Eye (tissue), 1 donor: ENCODE measurements at regions not wholly inside any gene's neighbourhood (a gene's known extent, or its start where the extent isn't known, plus 50 kb on each side); places are given as distances from the start of the nearest gene placed in this dataset.

ENCODE experiments used
- DNase-seq: peaks from one replicate; pipeline ENCODE4 v3.0.0-alpha.2; 2015

- DNase-seq, result no peak
Measured at GRCh38 chr5:96088706-96089498, 127.3 kb upstream of the ELL2 start.

GRCh38 chr5:96087939-96088338 is 126.3 kb upstream of the ELL2 start:
- peak; percentile 33 for DNase-seq

- DNase-seq, result no peak
Measured at GRCh38 chr5:96084874-96085506, 123.3 kb upstream of the ELL2 start.

GRCh38 chr5:96083361-96083881 is 121.8 kb upstream of the ELL2 start:
- DNase-seq, result no peak

- DNase-seq, result no peak
Measured at GRCh38 chr5:96081276-96081858, 119.7 kb upstream of the ELL2 start.

- no peak for DNase-seq
Measured at GRCh38 chr5:96080557-96080956, 118.9 kb upstream of the ELL2 start.

GRCh38 chr5:96079962-96080361 is 118.3 kb upstream of the ELL2 start:
- DNase-seq, result no peak

GRCh38 chr5:96079075-96079474 is 117.4 kb upstream of the ELL2 start:
- DNase-seq, result no peak

GRCh38 chr5:96076451-96076850 is 114.8 kb upstream of the ELL2 start:
- DNase-seq, result no peak

GRCh38 chr5:96075579-96076289 is 114.1 kb upstream of the ELL2 start:
- DNase-seq, result no peak

- no peak for DNase-seq
Measured at GRCh38 chr5:96074870-96075269, 113.2 kb upstream of the ELL2 start.

- no peak for DNase-seq
Measured at GRCh38 chr5:96074460-96074859, 112.8 kb upstream of the ELL2 start.

GRCh38 chr5:96072791-96073165 is 111.1 kb upstream of the ELL2 start:
- DNase-seq, result no peak

GRCh38 chr5:96072138-96072790 is 110.6 kb upstream of the ELL2 start:
- no peak for DNase-seq

GRCh38 chr5:96070622-96071225 is 109.1 kb upstream of the ELL2 start:
- DNase-seq, result no peak

- DNase-seq, result peak; percentile 34
Measured at GRCh38 chr5:96067894-96068614, 106.4 kb upstream of the ELL2 start.

- no peak for DNase-seq
Measured at GRCh38 chr5:96067251-96067650, 105.6 kb upstream of the ELL2 start.

- no peak for DNase-seq
Measured at GRCh38 chr5:96066386-96066719, 104.7 kb upstream of the ELL2 start.

GRCh38 chr5:96065685-96066385 is 104.2 kb upstream of the ELL2 start:
- no peak for DNase-seq

- DNase-seq, result no peak
Measured at GRCh38 chr5:96064877-96065276, 103.2 kb upstream of the ELL2 start.

GRCh38 chr5:96062836-96063235 is 101.2 kb upstream of the ELL2 start:
- no peak for DNase-seq
